Neutrophil (primary cell): ENCODE measurements at regions not wholly inside any gene's neighbourhood (a gene's known extent, or its start where the extent isn't known, plus 50 kb on each side); places are given as distances from the start of the nearest gene placed in this dataset.

Source experiments
- H3K27ac ChIP-seq: fragments of 200-600 bp; sonication (generic); 2 replicates; pipeline ENCODE4 v1.5.1; 2016; ENCODE audit warnings: mild to moderate bottlenecking, moderate library complexity
- H3K27me3 ChIP-seq: fragments of 200-600 bp; sonication (generic); 2 replicates; pipeline ENCODE4 v1.6.0; 2016; ENCODE audit warnings: mild to moderate bottlenecking
- H3K36me3 ChIP-seq: fragments of 200-600 bp; sonication (generic); 2 replicates; pipeline ENCODE4 v1.5.1; 2017
- H3K4me1 ChIP-seq, 2 experiments: fragments of 200-600 bp in 1 of 2; sonication (generic) in 1 of 2; 1 replicate in 1 of 2; 2 replicates in 1 of 2; pipeline versions ENCODE4 v1.5.1 to v1.6.1; 2013 to 2016; ENCODE audit warnings: low read depth in 1 of 2, low read length in 1 of 2, mild to moderate bottlenecking in 1 of 2, moderate library complexity in 1 of 2; ENCODE audit not compliant: control insufficient read depth in 1 of 2, insufficient read depth in 1 of 2
- H3K4me3 ChIP-seq, 2 experiments: fragments of 200-600 bp in 1 of 2; sonication (generic) in 1 of 2; 1 replicate in 1 of 2; 2 replicates in 1 of 2; pipeline ENCODE4 v1.5.1; 2013 to 2016; ENCODE audit warnings: low read depth in 1 of 2, low read length in 1 of 2, mild to moderate bottlenecking in 1 of 2, moderate library complexity in 1 of 2
- H3K9me3 ChIP-seq: fragments of 200-600 bp; sonication (generic); 2 replicates; pipeline ENCODE4 v1.5.1; 2016
- TF ChIP-seq, protein P1 (sequence below): fragments of 200-600 bp; sonication (generic); IDR thresholded peaks from 2 replicates; pipeline ENCODE4 v1.5.1; 2016; ENCODE audit warnings: antibody characterized with exemption

DNA sequence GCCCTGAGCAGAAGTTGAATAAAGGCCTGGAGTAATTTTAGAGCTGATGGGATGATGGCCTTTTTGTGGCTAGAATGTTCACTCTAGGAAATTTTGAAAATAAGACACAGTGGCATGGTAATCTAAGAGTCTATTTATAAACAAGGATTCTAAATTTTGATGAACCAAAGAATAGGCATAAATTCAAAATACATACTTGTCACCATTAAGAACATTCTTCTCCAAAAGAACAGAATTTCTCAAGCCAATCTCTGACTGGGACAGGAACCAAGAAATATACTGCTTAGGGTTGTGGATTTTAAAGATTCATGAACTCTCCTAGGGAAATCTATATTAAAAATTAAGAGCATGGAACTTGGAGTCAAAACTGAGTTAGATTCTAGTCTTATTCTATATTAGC lies 98.2 kb upstream of the SETBP1 start:
- no peaks in the 10 kb centered on the region for H3K9me3 ChIP-seq
- no peak overlapping the region for H3K4me3 ChIP-seq
- H3K27me3 ChIP-seq, result no peaks in the 10 kb centered on the region
- no peaks in the 10 kb centered on the region for H3K36me3 ChIP-seq
- no peaks in the 10 kb centered on the region for H3K4me1 ChIP-seq
- TF ChIP-seq, protein P1, sequence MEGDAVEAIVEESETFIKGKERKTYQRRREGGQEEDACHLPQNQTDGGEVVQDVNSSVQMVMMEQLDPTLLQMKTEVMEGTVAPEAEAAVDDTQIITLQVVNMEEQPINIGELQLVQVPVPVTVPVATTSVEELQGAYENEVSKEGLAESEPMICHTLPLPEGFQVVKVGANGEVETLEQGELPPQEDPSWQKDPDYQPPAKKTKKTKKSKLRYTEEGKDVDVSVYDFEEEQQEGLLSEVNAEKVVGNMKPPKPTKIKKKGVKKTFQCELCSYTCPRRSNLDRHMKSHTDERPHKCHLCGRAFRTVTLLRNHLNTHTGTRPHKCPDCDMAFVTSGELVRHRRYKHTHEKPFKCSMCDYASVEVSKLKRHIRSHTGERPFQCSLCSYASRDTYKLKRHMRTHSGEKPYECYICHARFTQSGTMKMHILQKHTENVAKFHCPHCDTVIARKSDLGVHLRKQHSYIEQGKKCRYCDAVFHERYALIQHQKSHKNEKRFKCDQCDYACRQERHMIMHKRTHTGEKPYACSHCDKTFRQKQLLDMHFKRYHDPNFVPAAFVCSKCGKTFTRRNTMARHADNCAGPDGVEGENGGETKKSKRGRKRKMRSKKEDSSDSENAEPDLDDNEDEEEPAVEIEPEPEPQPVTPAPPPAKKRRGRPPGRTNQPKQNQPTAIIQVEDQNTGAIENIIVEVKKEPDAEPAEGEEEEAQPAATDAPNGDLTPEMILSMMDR, result no peak
- no peak overlapping the region for H3K27ac ChIP-seq

DNA sequence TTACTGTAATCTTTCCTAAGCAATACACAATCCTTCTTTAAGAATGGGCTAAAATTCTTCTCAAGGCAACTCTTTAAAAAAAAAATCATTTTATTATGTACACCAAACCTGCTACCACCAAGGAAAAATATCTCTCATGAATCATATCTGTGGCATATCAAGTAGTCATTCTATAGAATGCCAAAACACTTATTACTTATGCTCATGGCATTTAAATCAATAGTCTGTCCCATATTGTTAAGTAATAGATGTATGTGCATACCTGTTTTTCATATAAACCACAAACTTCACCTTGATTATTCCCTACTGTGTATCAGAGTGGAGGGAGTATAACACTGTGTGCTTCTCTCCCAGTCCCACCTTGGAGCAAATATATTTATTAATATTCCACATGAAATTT lies 95.8 kb upstream of the SETBP1 start:
- Histone ChIP-seq H3K9me3 (no peaks in the 10 kb centered on the region), H3K36me3 (no peaks in the 10 kb centered on the region), H3K27ac (no peak overlapping the region), H3K4me3 (no peak overlapping the region), H3K27me3 (no peaks in the 10 kb centered on the region), H3K4me1 (no peaks in the 10 kb centered on the region)
- TF ChIP-seq, protein P1, result no peak

DNA sequence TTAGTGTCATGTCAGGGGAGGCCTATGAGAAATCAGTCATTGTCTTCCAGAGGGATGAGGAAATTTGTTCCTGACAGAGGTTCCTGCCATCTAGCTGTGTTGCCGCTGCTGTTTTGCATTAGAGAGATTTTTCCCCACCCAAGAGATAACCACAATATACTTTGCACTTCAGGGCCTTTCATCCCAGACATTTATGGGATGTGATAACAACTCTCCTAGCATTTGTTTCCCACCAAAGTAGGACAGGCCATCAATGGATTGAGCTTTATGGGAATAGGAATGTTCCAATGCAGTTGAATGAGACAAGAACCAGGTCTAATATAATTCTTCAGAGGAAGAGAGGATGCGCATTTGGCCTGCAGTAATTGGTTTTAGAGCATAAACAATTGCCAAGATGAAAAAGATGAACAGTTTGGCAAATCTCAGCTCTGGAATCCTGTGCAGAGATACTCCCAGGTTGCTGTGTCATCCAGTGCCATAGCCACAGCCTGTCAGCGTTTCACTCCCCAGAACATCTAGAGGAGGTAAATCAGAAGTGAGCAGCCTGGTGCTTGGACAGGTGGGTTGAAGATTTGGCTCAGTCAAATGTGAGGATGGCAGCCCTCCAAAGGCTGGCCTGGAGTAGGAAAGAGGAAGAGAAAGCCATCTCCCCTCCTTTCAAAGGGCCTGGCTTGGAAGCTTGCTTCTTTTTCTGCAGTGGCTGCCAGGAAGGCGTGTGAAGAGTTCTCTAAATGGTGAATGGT lies 93.7 kb upstream of the SETBP1 start:
- Histone ChIP-seq H3K9me3 (no peaks in the 10 kb centered on the region), H3K4me1 (no peaks in the 10 kb centered on the region), H3K27me3 (no peaks in the 10 kb centered on the region), H3K27ac (no peak overlapping the region), H3K36me3 (no peaks in the 10 kb centered on the region), H3K4me3 (no peak overlapping the region)
- TF ChIP-seq, protein P1, result no peak

DNA sequence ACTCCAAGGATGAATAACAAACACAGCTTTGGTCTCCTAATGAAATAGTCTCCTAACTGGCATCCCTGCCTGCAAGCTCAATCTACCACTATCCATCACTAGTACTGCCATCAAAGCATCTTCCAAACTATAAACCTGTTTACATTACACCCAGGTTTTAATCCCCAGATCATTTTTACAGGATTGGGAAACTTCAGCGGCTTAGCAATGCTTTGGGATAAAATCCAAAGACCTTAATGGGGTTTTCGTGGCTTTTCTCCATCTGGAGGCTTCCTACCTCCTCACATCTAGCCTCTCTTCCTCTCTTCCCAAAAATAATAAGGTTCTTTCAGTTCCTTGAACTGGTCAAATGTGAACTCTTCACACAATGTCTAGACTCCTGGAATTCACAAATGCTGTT lies 92.2 kb upstream of the SETBP1 start:
- Histone ChIP-seq H3K4me3 (no peak overlapping the region), H3K9me3 (no peaks in the 10 kb centered on the region), H3K27ac (no peak overlapping the region), H3K4me1 (no peaks in the 10 kb centered on the region), H3K27me3 (no peaks in the 10 kb centered on the region), H3K36me3 (no peaks in the 10 kb centered on the region)
- TF ChIP-seq, protein P1, result no peak

DNA sequence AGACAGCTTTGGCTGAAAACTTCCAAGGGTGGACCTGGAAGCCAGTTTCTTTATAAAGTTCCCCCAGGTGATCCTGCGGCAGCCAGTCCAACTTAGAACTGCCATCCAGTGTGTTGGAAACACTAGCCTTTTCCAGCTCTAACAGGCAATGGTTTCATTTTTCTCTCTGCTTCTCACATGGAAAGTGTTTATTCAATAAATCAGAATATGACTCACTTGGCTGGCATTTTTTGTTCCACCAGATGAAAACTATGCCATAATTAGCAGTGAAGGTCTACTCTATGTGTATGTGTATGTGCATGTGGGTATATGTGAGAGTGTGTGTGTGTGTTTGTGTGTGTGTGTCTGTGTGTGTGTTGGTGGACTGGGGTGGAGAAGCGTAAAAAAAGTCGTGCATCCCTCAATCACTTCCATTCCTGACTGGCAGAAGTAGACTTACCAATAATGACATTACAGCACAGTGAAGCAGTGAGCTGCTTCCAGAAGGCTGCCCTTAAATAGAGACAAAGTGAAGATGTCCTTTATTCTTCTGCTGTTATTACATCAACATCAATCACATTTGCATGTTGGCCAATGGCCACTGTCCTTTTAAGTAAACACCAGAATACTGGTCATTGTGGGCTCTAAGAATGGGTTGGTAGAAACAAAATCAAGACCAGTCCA lies 90.9 kb upstream of the SETBP1 start:
- no peaks in the 10 kb centered on the region for H3K4me1 ChIP-seq
- H3K36me3 ChIP-seq, result no peaks in the 10 kb centered on the region
- no peaks in the 10 kb centered on the region for H3K27me3 ChIP-seq
- TF ChIP-seq, protein P1, result no peak
- H3K27ac ChIP-seq, result no peak overlapping the region
- no peak overlapping the region for H3K4me3 ChIP-seq
- H3K9me3 ChIP-seq, result no peaks in the 10 kb centered on the region
